Epithelial cell of proximal tubule (primary cell): ENCODE measurements at regions not wholly inside any gene's neighbourhood (a gene's known extent, or its start where the extent isn't known, plus 50 kb on each side); places are given as distances from the start of the nearest gene placed in this dataset.

Experiments used
- DNase-seq: peaks from one replicate; pipeline ENCODE4 v3.0.0-alpha.2; 2011; ENCODE audit warnings: low read depth
- H3K4me3 ChIP-seq: 2 replicates; pipeline ENCODE4 v1.5.1; 2011; ENCODE audit warnings: low read depth, mild to moderate bottlenecking, low read length
- CTCF ChIP-seq: conservative IDR thresholded peaks from 2 replicates; pipeline ENCODE4 v1.5.1; 2012; ENCODE audit warnings: low read depth, mild to moderate bottlenecking, low read length

GRCh38 chr9:7932767-7933166, 133.2 kb upstream of the DMAC1 start:
- no peak for DNase-seq
- TF ChIP-seq CTCF = no peak
- no peak overlapping the region for H3K4me3 ChIP-seq

GRCh38 chr9:7930613-7931012, 131.0 kb upstream of the DMAC1 start:
- H3K4me3 ChIP-seq = no peak overlapping the region
- no peak for TF ChIP-seq CTCF
- no peak for DNase-seq

- no peak overlapping the region for H3K4me3 ChIP-seq
- TF ChIP-seq CTCF = no peak
- DNase-seq = no peak
Observed at GRCh38 chr9:7921545-7922197, 122.1 kb upstream of the DMAC1 start.

GRCh38 chr9:7912037-7912535, 112.5 kb upstream of the DMAC1 start:
- no peak for DNase-seq
- no peak overlapping the region for H3K4me3 ChIP-seq
- no peak for TF ChIP-seq CTCF

GRCh38 chr9:7910426-7911020, 110.9 kb upstream of the DMAC1 start:
- TF ChIP-seq CTCF = no peak
- no peak for DNase-seq
- no peak overlapping the region for H3K4me3 ChIP-seq

- no peak overlapping the region for H3K4me3 ChIP-seq
- no peak for DNase-seq
- no peak for TF ChIP-seq CTCF
Observed at GRCh38 chr9:7909537-7909936, 110.0 kb upstream of the DMAC1 start.
